ENCODE measurements at regions not wholly inside any gene's neighbourhood (a gene's known extent, or its start where the extent isn't known, plus 50 kb on each side); places are given as distances from the start of the nearest gene placed in this dataset.

GRCh38 chr7:114008696-114009095 is 89.9 kb upstream of the PPP1R3A start:
- H3K4me3 Mint-ChIP-seq, result no peak overlapping the region
- H3T11ph ChIP-seq (ENCODE audit: low read length), result no peak overlapping the region
- H2BK15ac ChIP-seq (ENCODE audit: low read depth, low read length), result no peak overlapping the region
- DNase-seq, result no peak
- H4K5ac ChIP-seq (ENCODE audit: insufficient read length, low read depth, low read length), result no peak overlapping the region
- no peaks in the 10 kb centered on the region for H3K9me3 ChIP-seq (ENCODE audit: control insufficient read depth, low read depth, low read length)
- H3K27me3 Mint-ChIP-seq (ENCODE audit: low read depth), result no peaks in the 10 kb centered on the region
- no peaks in the 10 kb centered on the region for H3K79me2 ChIP-seq (ENCODE audit: insufficient read depth, low read length)
- no peak overlapping the region for H3K18ac ChIP-seq (ENCODE audit: insufficient read length, low read depth, low read length)
- no peaks in the 10 kb centered on the region for H3K23me2 ChIP-seq (ENCODE audit: insufficient read length, low read depth, low read length, poor library complexity, severe bottlenecking)
- H2AK5ac ChIP-seq (ENCODE audit: insufficient read length, low read length), result no peak overlapping the region
- H3K79me1 ChIP-seq (ENCODE audit: insufficient read depth, low read depth, low read length, poor library complexity, severe bottlenecking), result no peaks in the 10 kb centered on the region
- no CpG with 5 or more reads among the region's 5 CpGs for WGBS (ENCODE audit: extremely low coverage, insufficient read length, low lambda C conversion rate)
- no peak overlapping the region for H2BK120ac ChIP-seq (ENCODE audit: low read depth, low read length, poor library complexity, severe bottlenecking)
- H4K20me1 ChIP-seq (ENCODE audit: control insufficient read depth, insufficient read depth, insufficient read length), result no peaks in the 10 kb centered on the region
- H3K9me3 Mint-ChIP-seq, result no peaks in the 10 kb centered on the region
- H3K4me2 ChIP-seq (ENCODE audit: insufficient read depth, insufficient read length, low read length), result no peak overlapping the region
- H4K8ac ChIP-seq (replicated peaks; ENCODE audit: insufficient read length, low read depth, low read length), result no peak overlapping the region
- H3K36me3 Mint-ChIP-seq (ENCODE audit: insufficient read depth in 1 of 3, low read depth in 3 of 3), result no peaks in the 10 kb centered on the region
- no peak overlapping the region for H2BK20ac ChIP-seq (ENCODE audit: low read depth, low read length, poor library complexity, severe bottlenecking)
- no peaks in the 10 kb centered on the region for H3K27me3 ChIP-seq (ENCODE audit: insufficient read depth, low read length)
- no peak overlapping the region for H3K4ac ChIP-seq (ENCODE audit: low read depth, low read length)
- H3K27ac Mint-ChIP-seq, result peak overlapping the region in 1 of 3 experiments; percentile 44; a peak in 1 of 7 replicates
- no peak overlapping the region for H3K27ac ChIP-seq (ENCODE audit: insufficient read length, low read depth, low read length)
- H3K4me1 ChIP-seq (ENCODE audit: insufficient read depth, low read length), result no peaks in the 10 kb centered on the region
- H3K14ac ChIP-seq (ENCODE audit: insufficient read depth, low read length), result no peak overlapping the region
- no peak overlapping the region for H3K23ac ChIP-seq (ENCODE audit: insufficient read length, low read depth, low read length)
- H2AFZ ChIP-seq (ENCODE audit: low read length), result no peak overlapping the region
- no peak overlapping the region for H2BK5ac ChIP-seq (ENCODE audit: insufficient read length, low read length)
- no peak overlapping the region for H2BK12ac ChIP-seq (ENCODE audit: insufficient read length, low read depth, low read length)
- no peaks in the 10 kb centered on the region for H3K4me1 Mint-ChIP-seq
- H3K9ac ChIP-seq (ENCODE audit: extremely low read depth, insufficient read length, low read length), result no peak overlapping the region
- no peak overlapping the region for H4K91ac ChIP-seq (ENCODE audit: insufficient read length, low read depth, low read length)
- no peak overlapping the region for H3K56ac ChIP-seq (ENCODE audit: insufficient read length, low read depth, low read length)
- TF ChIP-seq, protein P1, sequence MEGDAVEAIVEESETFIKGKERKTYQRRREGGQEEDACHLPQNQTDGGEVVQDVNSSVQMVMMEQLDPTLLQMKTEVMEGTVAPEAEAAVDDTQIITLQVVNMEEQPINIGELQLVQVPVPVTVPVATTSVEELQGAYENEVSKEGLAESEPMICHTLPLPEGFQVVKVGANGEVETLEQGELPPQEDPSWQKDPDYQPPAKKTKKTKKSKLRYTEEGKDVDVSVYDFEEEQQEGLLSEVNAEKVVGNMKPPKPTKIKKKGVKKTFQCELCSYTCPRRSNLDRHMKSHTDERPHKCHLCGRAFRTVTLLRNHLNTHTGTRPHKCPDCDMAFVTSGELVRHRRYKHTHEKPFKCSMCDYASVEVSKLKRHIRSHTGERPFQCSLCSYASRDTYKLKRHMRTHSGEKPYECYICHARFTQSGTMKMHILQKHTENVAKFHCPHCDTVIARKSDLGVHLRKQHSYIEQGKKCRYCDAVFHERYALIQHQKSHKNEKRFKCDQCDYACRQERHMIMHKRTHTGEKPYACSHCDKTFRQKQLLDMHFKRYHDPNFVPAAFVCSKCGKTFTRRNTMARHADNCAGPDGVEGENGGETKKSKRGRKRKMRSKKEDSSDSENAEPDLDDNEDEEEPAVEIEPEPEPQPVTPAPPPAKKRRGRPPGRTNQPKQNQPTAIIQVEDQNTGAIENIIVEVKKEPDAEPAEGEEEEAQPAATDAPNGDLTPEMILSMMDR (conservative IDR thresholded peaks at IDR 0.05), result no peak
